ENCODE measurements at regions not wholly inside any gene's neighbourhood (a gene's known extent, or its start where the extent isn't known, plus 50 kb on each side); places are given as distances from the start of the nearest gene placed in this dataset.

DNA sequence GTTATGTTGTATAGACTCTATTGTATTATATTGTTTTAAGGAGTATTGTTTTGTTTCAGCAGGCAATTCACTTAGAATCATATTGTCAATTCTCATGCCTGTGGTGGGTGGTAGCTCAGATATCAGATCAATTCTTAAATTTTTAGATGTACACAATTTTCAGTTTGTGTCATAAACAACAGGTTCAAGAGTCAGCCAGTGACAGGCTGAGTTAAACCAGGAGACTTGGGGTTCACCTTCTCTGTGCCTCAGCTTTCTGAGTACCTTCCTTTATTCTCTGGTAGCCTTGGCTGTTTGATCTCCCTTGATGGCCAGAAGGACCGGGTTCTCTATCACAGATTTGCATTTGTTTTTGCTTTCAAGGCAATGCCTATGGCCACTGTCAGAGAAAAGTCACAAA lies 199.9 kb upstream of the KCNMB2 start:
- Histone ChIP-seq H3K4me2 (ENCODE audit: low read length) (no peak overlapping the region), H3K9me3 (ENCODE audit: low read length) (peaks cover 6% of the 10 kb centered on the region), H3K9ac (ENCODE audit: low read length) (no peak overlapping the region), H3F3A (ENCODE audit: insufficient read depth, low read length, poor library complexity, severe bottlenecking) (no peaks in the 10 kb centered on the region), H3K9me2 (ENCODE audit: insufficient read depth, low read length) (no peaks in the 10 kb centered on the region), H3K27ac (ENCODE audit: low read length) (no peak overlapping the region), H3K27me3 (ENCODE audit: insufficient read depth, low read depth, low read length) (no peaks in the 10 kb centered on the region), H2AFZ (ENCODE audit: low read depth, low read length) (no peak overlapping the region), H3K4me3 (ENCODE audit: low read length) (no peak overlapping the region), H3K79me2 (replicated peaks; ENCODE audit: insufficient read depth, low read length) (no peaks in the 10 kb centered on the region), H3K36me3 (ENCODE audit: insufficient read depth, low read length) (no peaks in the 10 kb centered on the region), H4K20me1 (ENCODE audit: insufficient read depth) (no peaks in the 10 kb centered on the region)
- TF ChIP-seq POLR2AphosphoS5 (IDR thresholded peaks at IDR 0.05) (no peak), MXI1 (conservative IDR thresholded peaks at IDR 0.05; ENCODE audit: poor library complexity, severe bottlenecking) (no peak), EZH2 (IDR thresholded peaks at IDR 0.05; ENCODE audit: borderline replicate concordance, insufficient read depth, low read length, poor library complexity, severe bottlenecking) (no peak), SMC3 (conservative IDR thresholded peaks at IDR 0.05; ENCODE audit: poor library complexity) (no peak), EP300 (conservative IDR thresholded peaks at IDR 0.05; ENCODE audit: poor library complexity, severe bottlenecking) (no peak)
- TF ChIP-seq, protein P1, sequence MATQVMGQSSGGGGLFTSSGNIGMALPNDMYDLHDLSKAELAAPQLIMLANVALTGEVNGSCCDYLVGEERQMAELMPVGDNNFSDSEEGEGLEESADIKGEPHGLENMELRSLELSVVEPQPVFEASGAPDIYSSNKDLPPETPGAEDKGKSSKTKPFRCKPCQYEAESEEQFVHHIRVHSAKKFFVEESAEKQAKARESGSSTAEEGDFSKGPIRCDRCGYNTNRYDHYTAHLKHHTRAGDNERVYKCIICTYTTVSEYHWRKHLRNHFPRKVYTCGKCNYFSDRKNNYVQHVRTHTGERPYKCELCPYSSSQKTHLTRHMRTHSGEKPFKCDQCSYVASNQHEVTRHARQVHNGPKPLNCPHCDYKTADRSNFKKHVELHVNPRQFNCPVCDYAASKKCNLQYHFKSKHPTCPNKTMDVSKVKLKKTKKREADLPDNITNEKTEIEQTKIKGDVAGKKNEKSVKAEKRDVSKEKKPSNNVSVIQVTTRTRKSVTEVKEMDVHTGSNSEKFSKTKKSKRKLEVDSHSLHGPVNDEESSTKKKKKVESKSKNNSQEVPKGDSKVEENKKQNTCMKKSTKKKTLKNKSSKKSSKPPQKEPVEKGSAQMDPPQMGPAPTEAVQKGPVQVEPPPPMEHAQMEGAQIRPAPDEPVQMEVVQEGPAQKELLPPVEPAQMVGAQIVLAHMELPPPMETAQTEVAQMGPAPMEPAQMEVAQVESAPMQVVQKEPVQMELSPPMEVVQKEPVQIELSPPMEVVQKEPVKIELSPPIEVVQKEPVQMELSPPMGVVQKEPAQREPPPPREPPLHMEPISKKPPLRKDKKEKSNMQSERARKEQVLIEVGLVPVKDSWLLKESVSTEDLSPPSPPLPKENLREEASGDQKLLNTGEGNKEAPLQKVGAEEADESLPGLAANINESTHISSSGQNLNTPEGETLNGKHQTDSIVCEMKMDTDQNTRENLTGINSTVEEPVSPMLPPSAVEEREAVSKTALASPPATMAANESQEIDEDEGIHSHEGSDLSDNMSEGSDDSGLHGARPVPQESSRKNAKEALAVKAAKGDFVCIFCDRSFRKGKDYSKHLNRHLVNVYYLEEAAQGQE (IDR thresholded peaks at IDR 0.05; ENCODE audit: borderline replicate concordance), result no peak
- TF ChIP-seq, protein P2, sequence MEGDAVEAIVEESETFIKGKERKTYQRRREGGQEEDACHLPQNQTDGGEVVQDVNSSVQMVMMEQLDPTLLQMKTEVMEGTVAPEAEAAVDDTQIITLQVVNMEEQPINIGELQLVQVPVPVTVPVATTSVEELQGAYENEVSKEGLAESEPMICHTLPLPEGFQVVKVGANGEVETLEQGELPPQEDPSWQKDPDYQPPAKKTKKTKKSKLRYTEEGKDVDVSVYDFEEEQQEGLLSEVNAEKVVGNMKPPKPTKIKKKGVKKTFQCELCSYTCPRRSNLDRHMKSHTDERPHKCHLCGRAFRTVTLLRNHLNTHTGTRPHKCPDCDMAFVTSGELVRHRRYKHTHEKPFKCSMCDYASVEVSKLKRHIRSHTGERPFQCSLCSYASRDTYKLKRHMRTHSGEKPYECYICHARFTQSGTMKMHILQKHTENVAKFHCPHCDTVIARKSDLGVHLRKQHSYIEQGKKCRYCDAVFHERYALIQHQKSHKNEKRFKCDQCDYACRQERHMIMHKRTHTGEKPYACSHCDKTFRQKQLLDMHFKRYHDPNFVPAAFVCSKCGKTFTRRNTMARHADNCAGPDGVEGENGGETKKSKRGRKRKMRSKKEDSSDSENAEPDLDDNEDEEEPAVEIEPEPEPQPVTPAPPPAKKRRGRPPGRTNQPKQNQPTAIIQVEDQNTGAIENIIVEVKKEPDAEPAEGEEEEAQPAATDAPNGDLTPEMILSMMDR (IDR thresholded peaks at IDR 0.05; ENCODE audit: poor library complexity, severe bottlenecking), result no peak

DNA sequence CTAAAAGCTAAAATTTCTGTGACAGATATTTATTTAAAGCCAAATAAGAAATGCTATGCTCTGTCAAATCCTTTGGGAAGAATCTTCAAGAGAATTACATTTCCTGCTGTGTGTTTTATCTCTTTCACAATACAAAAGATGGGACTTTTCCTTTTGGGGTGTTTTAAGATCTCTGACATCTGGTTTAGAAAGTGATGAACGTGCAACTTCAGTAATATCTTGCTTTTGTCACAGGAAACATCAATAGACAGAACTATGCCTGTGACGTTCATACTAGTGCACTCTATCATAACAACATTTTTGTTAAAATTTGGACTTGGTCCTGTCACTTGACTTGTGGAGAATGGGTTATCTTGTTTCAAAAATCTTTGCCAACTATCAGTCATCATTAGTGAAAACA lies 195.7 kb upstream of the KCNMB2 start:
- no peak overlapping the region for H3K27ac ChIP-seq (ENCODE audit: low read length)
- H3K9ac ChIP-seq (ENCODE audit: low read length), result no peak overlapping the region
- no peaks in the 10 kb centered on the region for H3K9me2 ChIP-seq (ENCODE audit: insufficient read depth, low read length)
- H3K9me3 ChIP-seq (ENCODE audit: low read length), result no peaks in the 10 kb centered on the region
- H3K4me3 ChIP-seq (ENCODE audit: low read length), result no peak overlapping the region
- H4K20me1 ChIP-seq (ENCODE audit: insufficient read depth), result no peaks in the 10 kb centered on the region
- TF ChIP-seq, protein P2 (IDR thresholded peaks at IDR 0.05; ENCODE audit: poor library complexity, severe bottlenecking), result no peak
- TF ChIP-seq EP300 (conservative IDR thresholded peaks at IDR 0.05; ENCODE audit: poor library complexity, severe bottlenecking) (no peak), POLR2AphosphoS5 (IDR thresholded peaks at IDR 0.05) (no peak), RAD21 (conservative IDR thresholded peaks at IDR 0.05) (no peak), SMC3 (conservative IDR thresholded peaks at IDR 0.05; ENCODE audit: poor library complexity) (no peak), EZH2 (IDR thresholded peaks at IDR 0.05; ENCODE audit: borderline replicate concordance, insufficient read depth, low read length, poor library complexity, severe bottlenecking) (no peak), TAF1 (IDR thresholded peaks at IDR 0.05; ENCODE audit: low read depth) (no peak), MXI1 (conservative IDR thresholded peaks at IDR 0.05; ENCODE audit: poor library complexity, severe bottlenecking) (no peak)
- TF ChIP-seq, protein P1 (IDR thresholded peaks at IDR 0.05; ENCODE audit: borderline replicate concordance), result no peak
- no peak overlapping the region for H3K4me2 ChIP-seq (ENCODE audit: low read length)
- H3F3A ChIP-seq (ENCODE audit: insufficient read depth, low read length, poor library complexity, severe bottlenecking), result no peaks in the 10 kb centered on the region
- H3K27me3 ChIP-seq (ENCODE audit: insufficient read depth, low read depth, low read length), result no peaks in the 10 kb centered on the region
- no peak overlapping the region for H2AFZ ChIP-seq (ENCODE audit: low read depth, low read length)
- H3K36me3 ChIP-seq (ENCODE audit: insufficient read depth, low read length), result no peaks in the 10 kb centered on the region
- H3K79me2 ChIP-seq (replicated peaks; ENCODE audit: insufficient read depth, low read length), result no peaks in the 10 kb centered on the region

Measured in neural cell (in vitro differentiated cells).